Spleen (tissue), 7 donors: ENCODE measurements at regions not wholly inside any gene's neighbourhood (a gene's known extent, or its start where the extent isn't known, plus 50 kb on each side); places are given as distances from the start of the nearest gene placed in this dataset.

Experiments
- POLR2A ChIP-seq, 3 donors: fragments of 450-650 bp; IDR thresholded peaks; one replicate each; pipeline ENCODE4 v1.5.1; 2017; ENCODE audit warnings: antibody characterized with exemption in 3 of 3, mild to moderate bottlenecking in 1 of 3
- POLR2AphosphoS5 ChIP-seq, 3 donors: sonication (generic); formaldehyde crosslinking; IDR thresholded peaks; one replicate each; pipeline ENCODE4 v1.5.1; 2017; ENCODE audit warnings: antibody characterized with exemption in 3 of 3
- TF ChIP-seq, protein P1 (sequence below), 11 experiments: fragments of 200-600 bp in 7 of 11; fragments of 450-650 bp in 4 of 11; sonication (generic) in 4 of 11; IDR thresholded peaks in 8 of 11; conservative IDR thresholded peaks in 3 of 11; 1 replicate in 7 of 11; 2 replicates in 4 of 11; pipeline versions ENCODE4 v1.4.0 to v1.8.0; 2016 to 2021; ENCODE audit warnings: antibody characterized with exemption in 11 of 11, inconsistent platforms in 4 of 11, mild to moderate bottlenecking in 1 of 11
- donor health status: DM: no; HTN: no; CAD: no; lungs with moderate emphysema.
- donor health status: DM: no; HTN: no; CAD: no.
- donor health status: DM: no; HTN: no; CAD: no.

DNA sequence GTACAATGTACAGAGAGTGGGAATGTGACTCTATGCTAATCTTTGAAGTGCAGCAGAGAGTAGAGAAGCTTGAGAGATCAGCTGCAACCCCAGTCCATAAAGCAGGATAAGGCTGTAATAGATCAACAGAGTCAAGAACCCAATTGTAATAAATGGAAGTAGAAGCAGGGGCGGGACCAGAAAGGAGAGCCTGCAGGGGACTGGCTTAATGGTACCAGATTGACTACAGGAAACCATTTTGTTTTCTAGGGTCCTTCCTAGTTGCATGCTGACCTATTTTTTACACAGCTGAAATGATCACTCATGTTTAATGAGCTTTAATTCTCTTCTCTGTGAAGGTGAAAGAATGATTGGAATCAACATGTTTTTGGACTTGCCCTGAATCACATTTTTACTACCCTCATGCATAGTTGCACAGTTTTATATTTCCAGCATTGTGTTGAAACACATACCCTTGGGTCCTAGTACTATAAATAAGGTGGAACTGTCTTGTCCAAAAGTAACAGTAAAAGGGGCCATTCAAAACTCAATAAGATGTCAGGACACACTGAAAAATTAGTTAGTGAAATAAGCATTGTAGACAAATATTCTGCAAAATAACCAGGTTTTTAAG lies 69.8 kb downstream of the GPR88 start:
- TF ChIP-seq, protein P1, sequence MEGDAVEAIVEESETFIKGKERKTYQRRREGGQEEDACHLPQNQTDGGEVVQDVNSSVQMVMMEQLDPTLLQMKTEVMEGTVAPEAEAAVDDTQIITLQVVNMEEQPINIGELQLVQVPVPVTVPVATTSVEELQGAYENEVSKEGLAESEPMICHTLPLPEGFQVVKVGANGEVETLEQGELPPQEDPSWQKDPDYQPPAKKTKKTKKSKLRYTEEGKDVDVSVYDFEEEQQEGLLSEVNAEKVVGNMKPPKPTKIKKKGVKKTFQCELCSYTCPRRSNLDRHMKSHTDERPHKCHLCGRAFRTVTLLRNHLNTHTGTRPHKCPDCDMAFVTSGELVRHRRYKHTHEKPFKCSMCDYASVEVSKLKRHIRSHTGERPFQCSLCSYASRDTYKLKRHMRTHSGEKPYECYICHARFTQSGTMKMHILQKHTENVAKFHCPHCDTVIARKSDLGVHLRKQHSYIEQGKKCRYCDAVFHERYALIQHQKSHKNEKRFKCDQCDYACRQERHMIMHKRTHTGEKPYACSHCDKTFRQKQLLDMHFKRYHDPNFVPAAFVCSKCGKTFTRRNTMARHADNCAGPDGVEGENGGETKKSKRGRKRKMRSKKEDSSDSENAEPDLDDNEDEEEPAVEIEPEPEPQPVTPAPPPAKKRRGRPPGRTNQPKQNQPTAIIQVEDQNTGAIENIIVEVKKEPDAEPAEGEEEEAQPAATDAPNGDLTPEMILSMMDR (IDR thresholded peaks at IDR 0.05 in 8 of 11, conservative IDR thresholded peaks at IDR 0.05 in 3 of 11) = no peak
- no peak for TF ChIP-seq POLR2AphosphoS5 (IDR thresholded peaks at IDR 0.05)
- no peak for TF ChIP-seq POLR2A (IDR thresholded peaks at IDR 0.05)
